NB4 (cell line): ENCODE measurements at regions not wholly inside any gene's neighbourhood (a gene's known extent, or its start where the extent isn't known, plus 50 kb on each side); places are given as distances from the start of the nearest gene placed in this dataset.

Experiments
- CTCF ChIP-seq: IDR thresholded peaks from one replicate; pipeline ENCODE4 v1.5.1; 2012; ENCODE audit warnings: low read depth, low read length
- MAX ChIP-seq: IDR thresholded peaks from 2 replicates; pipeline ENCODE4 v1.6.1; 2011; ENCODE audit warnings: low read depth, low read length
- POLR2A ChIP-seq: IDR thresholded peaks from 2 replicates; pipeline ENCODE4 v1.6.1; 2011; ENCODE audit warnings: mild to moderate bottlenecking; ENCODE audit not compliant: insufficient read length; ENCODE audit errors: extremely low read depth

GRCh38 chr1:199109160-199109559 is 470.3 kb downstream of the PTPRC start:
- TF ChIP-seq CTCF: no peak
- no peak for TF ChIP-seq POLR2A
- TF ChIP-seq MAX: no peak
